ENCODE measurements at regions not wholly inside any gene's neighbourhood (a gene's known extent, or its start where the extent isn't known, plus 50 kb on each side); places are given as distances from the start of the nearest gene placed in this dataset.
"Not testable (repeated sequence)": the region's sequence is repeated elsewhere in the genome, so short reads cannot be mapped to it uniquely, and the experiment has no call there.

GRCh38 chr12:88361493-88361892, 218.8 kb downstream of the KITLG start:
- no peak for DNase-seq (ENCODE audit: low read depth)
- no peak for TF ChIP-seq CTCF (conservative IDR thresholded peaks at IDR 0.05; ENCODE audit: low read depth, low read length)
- no peak overlapping the region for H3K4me3 ChIP-seq (ENCODE audit: low read length)

GRCh38 chr12:88362439-88362838, 217.8 kb downstream of the KITLG start:
- no peak for DNase-seq (ENCODE audit: low read depth)
- TF ChIP-seq CTCF (conservative IDR thresholded peaks at IDR 0.05; ENCODE audit: low read depth, low read length): no peak
- H3K4me3 ChIP-seq (ENCODE audit: low read length): no peak overlapping the region

- TF ChIP-seq CTCF (conservative IDR thresholded peaks at IDR 0.05; ENCODE audit: low read depth, low read length): no peak
- no peak for DNase-seq (ENCODE audit: low read depth)
- H3K4me3 ChIP-seq (ENCODE audit: low read length): no peak overlapping the region
These were observed 214.9 kb downstream of the KITLG start for GRCh38 chr12:88365403-88365802.

GRCh38 chr12:88366101-88366500, 214.2 kb downstream of the KITLG start:
- no peak for DNase-seq (ENCODE audit: low read depth)
- no peak overlapping the region for H3K4me3 ChIP-seq (ENCODE audit: low read length)
- TF ChIP-seq CTCF (conservative IDR thresholded peaks at IDR 0.05; ENCODE audit: low read depth, low read length): no peak

GRCh38 chr12:88367231-88367630, 213.0 kb downstream of the KITLG start:
- H3K4me3 ChIP-seq (ENCODE audit: low read length): no peak overlapping the region
- no peak for TF ChIP-seq CTCF (conservative IDR thresholded peaks at IDR 0.05; ENCODE audit: low read depth, low read length)
- no peak for DNase-seq (ENCODE audit: low read depth)

- DNase-seq (ENCODE audit: low read depth); H3K4me3 ChIP-seq (ENCODE audit: low read length): not testable (repeated sequence)
These were observed 212.2 kb downstream of the KITLG start for GRCh38 chr12:88368077-88368476.

- H3K4me3 ChIP-seq (ENCODE audit: low read length): no peak overlapping the region
- TF ChIP-seq CTCF (conservative IDR thresholded peaks at IDR 0.05; ENCODE audit: low read depth, low read length): no peak
- no peak for DNase-seq (ENCODE audit: low read depth)
These were observed 208.7 kb downstream of the KITLG start for GRCh38 chr12:88371416-88372183.
